ENCODE measurements at regions not wholly inside any gene's neighbourhood (a gene's known extent, or its start where the extent isn't known, plus 50 kb on each side); places are given as distances from the start of the nearest gene placed in this dataset.

- H3K36me3 ChIP-seq (ENCODE audit: control insufficient read depth, insufficient read depth, low read length): no peaks in the 10 kb centered on the region
- TF ChIP-seq CTCF (IDR thresholded peaks at IDR 0.05; ENCODE audit: insufficient read depth, low read length, severe bottlenecking): no peak
- no peak for FAIRE-seq
- no peak for DNase-seq (ENCODE audit: low read depth)
- H3K4me3 ChIP-seq (ENCODE audit: low read depth, low read length): no peak overlapping the region
- no peaks in the 10 kb centered on the region for H3K27me3 ChIP-seq (ENCODE audit: control insufficient read depth, insufficient read depth, low read length)
Observed at GRCh38 chr12:91441993-91442952, 259.7 kb upstream of the DCN start.

GRCh38 chr12:91441246-91441645, 258.6 kb upstream of the DCN start:
- no peak for DNase-seq (ENCODE audit: low read depth)
- H3K4me3 ChIP-seq (ENCODE audit: low read depth, low read length): no peak overlapping the region
- TF ChIP-seq CTCF (IDR thresholded peaks at IDR 0.05; ENCODE audit: insufficient read depth, low read length, severe bottlenecking): no peak
- FAIRE-seq: no peak
- no peaks in the 10 kb centered on the region for H3K36me3 ChIP-seq (ENCODE audit: control insufficient read depth, insufficient read depth, low read length)
- H3K27me3 ChIP-seq (ENCODE audit: control insufficient read depth, insufficient read depth, low read length): no peaks in the 10 kb centered on the region

- TF ChIP-seq CTCF (IDR thresholded peaks at IDR 0.05; ENCODE audit: insufficient read depth, low read length, severe bottlenecking): no peak
- no peak for DNase-seq (ENCODE audit: low read depth)
- Histone ChIP-seq H3K27me3 (ENCODE audit: control insufficient read depth, insufficient read depth, low read length) (no peaks in the 10 kb centered on the region), H3K4me3 (ENCODE audit: low read depth, low read length) (no peak overlapping the region), H3K36me3 (ENCODE audit: control insufficient read depth, insufficient read depth, low read length) (no peaks in the 10 kb centered on the region)
- FAIRE-seq: no peak
Observed at GRCh38 chr12:91434081-91434480, 251.5 kb upstream of the DCN start.

- TF ChIP-seq CTCF (IDR thresholded peaks at IDR 0.05; ENCODE audit: insufficient read depth, low read length, severe bottlenecking): no peak
- H3K27me3 ChIP-seq (ENCODE audit: control insufficient read depth, insufficient read depth, low read length): no peaks in the 10 kb centered on the region
- H3K4me3 ChIP-seq (ENCODE audit: low read depth, low read length): no peak overlapping the region
- FAIRE-seq (no peak), DNase-seq (ENCODE audit: low read depth) (no peak)
- H3K36me3 ChIP-seq (ENCODE audit: control insufficient read depth, insufficient read depth, low read length): no peaks in the 10 kb centered on the region
Observed at GRCh38 chr12:91432755-91433154, 250.1 kb upstream of the DCN start.

- Histone ChIP-seq H3K27me3 (ENCODE audit: control insufficient read depth, insufficient read depth, low read length) (no peaks in the 10 kb centered on the region), H3K4me3 (ENCODE audit: low read depth, low read length) (no peak overlapping the region), H3K36me3 (ENCODE audit: control insufficient read depth, insufficient read depth, low read length) (no peaks in the 10 kb centered on the region)
- FAIRE-seq (no peak), DNase-seq (ENCODE audit: low read depth) (no peak)
- TF ChIP-seq CTCF (IDR thresholded peaks at IDR 0.05; ENCODE audit: insufficient read depth, low read length, severe bottlenecking): no peak
Observed at GRCh38 chr12:91432089-91432488, 249.5 kb upstream of the DCN start.

Data from bronchial epithelial cell (primary cell).